B cell (primary cell): ENCODE measurements at regions not wholly inside any gene's neighbourhood (a gene's known extent, or its start where the extent isn't known, plus 50 kb on each side); places are given as distances from the start of the nearest gene placed in this dataset.

Experiments
- ATAC-seq: fragments of 200-7000 bp; cut with Tn5 transposase; one replicate; pipeline ENCODE4 v1.10.0; 2021; ENCODE audit warnings: low read depth, mild to moderate bottlenecking, moderate number of reproducible peaks, moderate library complexity
- CTCF ChIA-PET: fragments of 350-600 bp; sonication (Branson Sonifier 250); formaldehyde crosslinking; loops from one replicate; lab custom pipeline; 2021; ENCODE audit warnings: antibody characterized with exemption, inconsistent platforms; lab: Charles Lee
- POLR2A ChIA-PET: fragments of 350-600 bp; sonication (Branson Sonifier 250); formaldehyde crosslinking; loops from one replicate; lab custom pipeline; 2021; ENCODE audit warnings: antibody characterized with exemption; lab: Charles Lee
- DNase-seq: peaks from one replicate; pipeline ENCODE4 v3.0.0; 2013
- H2AFZ ChIP-seq: 2 replicates; pipeline ENCODE4 v1.6.1; 2012; ENCODE audit warnings: mild to moderate bottlenecking, low read depth, low read length; ENCODE audit not compliant: insufficient read depth, poor library complexity, severe bottlenecking
- H3K27ac ChIP-seq, 2 donors: 1 replicate in 1 of 2; 2 replicates in 1 of 2; pipeline ENCODE4 v1.5.1; 2012 to 2013; ENCODE audit warnings: low read length in 2 of 2, mild to moderate bottlenecking in 2 of 2, moderate library complexity in 1 of 2
- H3K27me3 ChIP-seq, 4 experiments: fragments of 200-600 bp in 1 of 4; sonication (generic) in 1 of 4; replicated peaks in 1 of 4; 1 replicate in 2 of 4; 2 replicates in 2 of 4; pipeline versions ENCODE4 v1.6.1 to v1.7.0; 2013 to 2016; ENCODE audit warnings: low read length in 3 of 4, mild to moderate bottlenecking in 2 of 4, mixed read lengths in 1 of 4, moderate library complexity in 1 of 4; ENCODE audit not compliant: insufficient read depth in 4 of 4, control insufficient read depth in 3 of 4; ENCODE audit errors: control extremely low read depth in 1 of 4
- H3K36me3 ChIP-seq, 2 experiments: replicated peaks in 1 of 2; 1 replicate in 1 of 2; 2 replicates in 1 of 2; pipeline versions ENCODE4 v1.6.1 to v1.7.1; 2013; ENCODE audit warnings: low read length in 1 of 2; ENCODE audit not compliant: insufficient read depth in 2 of 2, control insufficient read depth in 1 of 2; ENCODE audit errors: control extremely low read depth in 1 of 2, extremely low read depth in 1 of 2
- H3K4me1 ChIP-seq, 2 donors: fragments of 200-600 bp in 1 of 2; sonication (generic) in 1 of 2; 1 replicate in 1 of 2; 2 replicates in 1 of 2; pipeline versions ENCODE4 v1.5.1 to v1.6.1; 2013 to 2017; ENCODE audit warnings: low read length in 2 of 2; ENCODE audit not compliant: control insufficient read depth in 2 of 2, insufficient read depth in 2 of 2
- H3K4me2 ChIP-seq: replicated peaks from 2 replicates; pipeline ENCODE3; 2012; ENCODE audit warnings: mild to moderate bottlenecking, low read depth, low read length; ENCODE audit not compliant: poor library complexity, severe bottlenecking
- H3K4me3 ChIP-seq, 5 experiments: fragments of 200-600 bp in 1 of 5; sonication (generic) in 1 of 5; 1 replicate in 3 of 5; 2 replicates in 2 of 5; pipeline versions ENCODE4 v1.5.1 to v1.7.0; 2011 to 2016; ENCODE audit warnings: low read length in 4 of 5, mild to moderate bottlenecking in 4 of 5, low read depth in 2 of 5, control low read depth in 1 of 5, moderate library complexity in 1 of 5; ENCODE audit not compliant: insufficient read depth in 1 of 5; ENCODE audit errors: control extremely low read depth in 1 of 5, extremely low read depth in 1 of 5
- H3K79me2 ChIP-seq: fragments of 200-600 bp; sonication (generic); one replicate; pipeline ENCODE4 v1.6.0; 2016; ENCODE audit warnings: low read length; ENCODE audit not compliant: control insufficient read depth, insufficient read depth
- H3K9ac ChIP-seq: fragments of 200-600 bp; sonication (generic); 2 replicates; pipeline ENCODE4 v1.6.1; 2017; ENCODE audit warnings: mild to moderate bottlenecking, low read length, moderate library complexity
- H3K9me3 ChIP-seq, 3 donors: one replicate each; pipeline versions ENCODE4 v1.6.1 to v1.7.1; 2013; ENCODE audit warnings: low read length in 2 of 3; ENCODE audit not compliant: control insufficient read depth in 2 of 3, insufficient read depth in 1 of 3; ENCODE audit errors: control extremely low read depth in 1 of 3
- H4K20me1 ChIP-seq: 2 replicates; pipeline ENCODE4 v1.6.0; 2012; ENCODE audit warnings: mild to moderate bottlenecking, low read length; ENCODE audit not compliant: insufficient read depth, control insufficient read depth, poor library complexity, severe bottlenecking
- H3K27ac Mint-ChIP-seq: one replicate; pipeline ENCODE4 v1.8.0; 2021; ENCODE audit warnings: mixed read lengths
- H3K27me3 Mint-ChIP-seq: one replicate; pipeline ENCODE4 v1.8.0; 2021; ENCODE audit warnings: mixed read lengths
- H3K4me1 Mint-ChIP-seq: one replicate; pipeline ENCODE4 v1.8.0; 2021; ENCODE audit warnings: mixed read lengths
- H3K4me3 Mint-ChIP-seq: one replicate; pipeline ENCODE4 v1.8.0; 2021; ENCODE audit warnings: mixed read lengths
- H3K9me3 Mint-ChIP-seq: one replicate; pipeline ENCODE4 v1.8.0; 2022; ENCODE audit warnings: mixed read lengths; ENCODE audit not compliant: insufficient read depth
- EZH2 ChIP-seq: IDR thresholded peaks from 2 replicates; pipeline ENCODE4 v1.6.1; 2012; ENCODE audit warnings: borderline replicate concordance, low read depth, mild to moderate bottlenecking, moderate library complexity, low read length; ENCODE audit not compliant: insufficient read depth, poor library complexity, severe bottlenecking
- WGBS: methylation state at CpG from one replicate; pipeline ENCODE4 v1.1.5; 2013; ENCODE audit warnings: missing lambda C conversion rate; ENCODE audit not compliant: insufficient coverage; 5-methylcytosine and 5-hydroxymethylcytosine counted together
- intact Hi-C: fragments of 100-400 bp; cut with micrococcal nuclease; formaldehyde crosslinking; loops from one replicate; pipeline ENCODE4 v1.10.0; 2022
- TF ChIP-seq, protein P1 (sequence below): fragments of 200-600 bp; IDR thresholded peaks from one replicate; pipeline ENCODE4 v1.8.0; 2022; ENCODE audit warnings: antibody characterized with exemption, mild to moderate bottlenecking

DNA sequence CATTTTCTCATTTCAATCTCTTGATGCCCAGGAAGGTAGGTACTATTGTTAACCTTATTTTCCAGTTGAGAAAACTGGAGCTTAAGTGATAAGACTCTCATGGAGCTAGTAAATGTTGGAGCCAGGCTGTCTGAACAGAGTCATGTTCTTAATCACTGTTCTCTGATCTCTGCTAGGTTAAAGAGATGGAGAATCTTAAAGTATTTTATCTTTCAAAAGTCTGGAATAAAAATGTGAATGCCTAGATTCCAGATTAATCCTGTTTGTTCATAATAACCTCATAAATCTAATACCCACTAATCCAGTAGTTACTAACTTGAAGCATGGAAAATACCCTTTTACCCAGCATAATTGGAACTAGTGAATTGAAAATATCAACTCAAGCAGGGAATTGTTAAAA is 341.0 kb upstream of the RGS6 start:
- CTCF ChIA-PET = no interaction called here
- POLR2A ChIA-PET = no interaction called here
- intact Hi-C loops = no loop called here

DNA sequence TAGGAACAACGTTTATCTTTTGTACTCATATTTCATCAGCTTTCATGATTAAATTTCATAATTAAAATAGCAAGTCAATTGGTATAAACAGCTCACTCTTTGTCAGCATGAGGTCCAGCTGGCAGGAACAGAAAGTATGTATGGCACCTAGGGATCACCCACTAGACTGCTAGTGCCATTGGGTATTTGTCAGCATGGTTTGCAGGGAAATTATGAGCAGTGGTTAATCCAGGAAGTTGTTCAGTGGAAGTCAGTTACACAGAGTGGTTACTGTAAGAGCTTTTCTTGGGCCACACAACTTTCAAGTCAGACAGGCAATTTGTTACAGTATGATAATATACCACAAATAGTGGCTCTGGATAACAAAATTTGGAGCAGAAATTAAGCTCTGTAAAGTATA is 340.3 kb upstream of the RGS6 start:
- no peaks in the 10 kb centered on the region for H3K27me3 Mint-ChIP-seq
- Histone ChIP-seq H2AFZ (no peak overlapping the region), H3K4me1 (peaks cover 3% of the 10 kb centered on the region in 2 donors), H3K9ac (no peak overlapping the region), H3K9me3 (peaks cover 0 to under 1% (median 0%) of the 10 kb centered on the region in 3 donors), H3K4me3 (no peak overlapping the region), H4K20me1 (peaks cover 14% of the 10 kb centered on the region), H3K4me2 (no peak overlapping the region), H3K36me3 (peaks cover 8 to 11% of the 10 kb centered on the region in 2 experiments), H3K27me3 (no peaks in the 10 kb centered on the region), H3K79me2 (peaks cover 20% of the 10 kb centered on the region), H3K27ac (no peak overlapping the region)
- WGBS = no CpG with 5 or more reads among the region's 1 CpG
- H3K9me3 Mint-ChIP-seq = no peaks in the 10 kb centered on the region
- DNase-seq = no peak
- CTCF ChIA-PET = interaction anchor here (1.1 kb wide), 1 partner anchor 37 kb away, joined by 3 read pairs; no protein-coding TSS in a partner anchor
- peaks cover 36% of the 10 kb centered on the region for H3K4me1 Mint-ChIP-seq
- TF ChIP-seq, protein P1, sequence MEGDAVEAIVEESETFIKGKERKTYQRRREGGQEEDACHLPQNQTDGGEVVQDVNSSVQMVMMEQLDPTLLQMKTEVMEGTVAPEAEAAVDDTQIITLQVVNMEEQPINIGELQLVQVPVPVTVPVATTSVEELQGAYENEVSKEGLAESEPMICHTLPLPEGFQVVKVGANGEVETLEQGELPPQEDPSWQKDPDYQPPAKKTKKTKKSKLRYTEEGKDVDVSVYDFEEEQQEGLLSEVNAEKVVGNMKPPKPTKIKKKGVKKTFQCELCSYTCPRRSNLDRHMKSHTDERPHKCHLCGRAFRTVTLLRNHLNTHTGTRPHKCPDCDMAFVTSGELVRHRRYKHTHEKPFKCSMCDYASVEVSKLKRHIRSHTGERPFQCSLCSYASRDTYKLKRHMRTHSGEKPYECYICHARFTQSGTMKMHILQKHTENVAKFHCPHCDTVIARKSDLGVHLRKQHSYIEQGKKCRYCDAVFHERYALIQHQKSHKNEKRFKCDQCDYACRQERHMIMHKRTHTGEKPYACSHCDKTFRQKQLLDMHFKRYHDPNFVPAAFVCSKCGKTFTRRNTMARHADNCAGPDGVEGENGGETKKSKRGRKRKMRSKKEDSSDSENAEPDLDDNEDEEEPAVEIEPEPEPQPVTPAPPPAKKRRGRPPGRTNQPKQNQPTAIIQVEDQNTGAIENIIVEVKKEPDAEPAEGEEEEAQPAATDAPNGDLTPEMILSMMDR = no peak
- TF ChIP-seq EZH2 = no peak
- intact Hi-C loops = no loop called here
- POLR2A ChIA-PET = no interaction called here
- H3K4me3 Mint-ChIP-seq = no peak overlapping the region
- no peak for ATAC-seq
- peak overlapping the region; percentile 15 for H3K27ac Mint-ChIP-seq

More for the DNA sequence above, 341.0 kb upstream of the RGS6 start:
- ATAC-seq (no peak), DNase-seq (no peak)
- Histone ChIP-seq H3K9ac (no peak overlapping the region), H3K27ac (no peak overlapping the region), H2AFZ (no peak overlapping the region), H3K9me3 (no peaks in the 10 kb centered on the region), H3K4me2 (no peak overlapping the region), H3K4me3 (no peak overlapping the region), H3K4me1 (peaks cover 3% of the 10 kb centered on the region in 2 donors), H3K36me3 (peaks cover 8 to 11% of the 10 kb centered on the region in 2 experiments), H3K79me2 (peaks cover 18% of the 10 kb centered on the region), H4K20me1 (peaks cover 14% of the 10 kb centered on the region), H3K27me3 (no peaks in the 10 kb centered on the region)
- Mint-ChIP-seq H3K9me3 (no peaks in the 10 kb centered on the region), H3K4me1 (peaks cover 33% of the 10 kb centered on the region), H3K27me3 (no peaks in the 10 kb centered on the region), H3K4me3 (no peak overlapping the region), H3K27ac (no peak overlapping the region)
- TF ChIP-seq EZH2 = no peak
- TF ChIP-seq, protein P1 = no peak
